ENCODE measurements at regions not wholly inside any gene's neighbourhood (a gene's known extent, or its start where the extent isn't known, plus 50 kb on each side); places are given as distances from the start of the nearest gene placed in this dataset.

DNA sequence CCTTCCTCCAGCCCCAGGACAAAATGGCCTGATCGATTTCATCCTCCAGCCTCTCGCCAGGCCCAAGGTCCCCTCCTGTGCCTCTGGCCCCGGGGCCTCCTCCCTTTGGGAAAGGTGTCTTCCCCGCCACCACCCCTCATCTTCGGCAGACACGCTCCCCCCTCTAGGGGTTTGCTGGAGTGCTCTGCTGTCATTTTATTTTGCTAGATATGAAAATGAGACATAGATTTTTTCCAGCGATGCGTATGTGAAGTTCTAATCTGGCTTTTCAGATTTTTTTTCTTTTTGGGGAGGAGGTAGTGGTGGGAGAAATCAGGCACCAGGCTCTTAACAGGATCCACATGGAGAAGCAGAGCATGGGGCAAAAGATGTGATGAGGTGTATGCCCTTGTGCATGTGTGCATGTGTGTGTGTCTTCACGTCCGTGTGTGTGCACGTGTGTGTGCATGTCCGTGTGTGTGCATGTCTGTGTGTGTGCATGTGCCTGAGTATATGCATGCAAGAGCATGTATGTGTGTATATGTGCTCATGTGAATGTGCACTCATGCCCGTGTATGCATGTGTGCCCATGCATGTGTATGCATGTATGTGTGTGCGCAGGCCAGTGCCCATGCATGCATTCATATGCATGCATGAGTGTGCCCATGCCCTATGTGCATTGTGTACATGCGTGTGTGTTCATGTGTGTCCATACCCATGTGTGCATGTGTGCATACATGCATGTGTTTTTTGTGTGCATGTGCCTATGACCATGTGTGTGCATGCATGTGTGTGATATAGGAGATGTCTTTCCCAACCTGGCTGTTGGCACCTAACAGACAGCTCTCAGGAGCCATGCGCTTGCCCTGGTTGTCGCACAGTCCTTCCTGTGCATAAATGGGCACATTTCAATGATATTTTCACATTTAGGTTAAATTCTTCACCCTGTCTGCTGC, 203.0 kb downstream of the RBM19 start:
- no peak overlapping the region for H2BK20ac ChIP-seq (ENCODE audit: low read depth, low read length, poor library complexity, severe bottlenecking)
- DNase-seq = no peak
- Mint-ChIP-seq H3K4me3 (no peak overlapping the region), H3K4me1 (peaks cover 13% of the 10 kb centered on the region in 2 experiments), H3K27ac (peak overlapping the region in 1 of 3 experiments; percentile 59; a peak in 1 of 7 replicates), H3K36me3 (ENCODE audit: insufficient read depth in 1 of 3, low read depth in 3 of 3) (no peaks in the 10 kb centered on the region; a peak in 1 of 7 replicates), H3K27me3 (ENCODE audit: low read depth) (peaks cover 18% of the 10 kb centered on the region), H3K9me3 (no peaks in the 10 kb centered on the region)
- H3K4ac ChIP-seq (ENCODE audit: low read depth, low read length) = no peak overlapping the region
- H3K27ac ChIP-seq (ENCODE audit: insufficient read length, low read depth, low read length) = no peak overlapping the region
- TF ChIP-seq, protein P1, sequence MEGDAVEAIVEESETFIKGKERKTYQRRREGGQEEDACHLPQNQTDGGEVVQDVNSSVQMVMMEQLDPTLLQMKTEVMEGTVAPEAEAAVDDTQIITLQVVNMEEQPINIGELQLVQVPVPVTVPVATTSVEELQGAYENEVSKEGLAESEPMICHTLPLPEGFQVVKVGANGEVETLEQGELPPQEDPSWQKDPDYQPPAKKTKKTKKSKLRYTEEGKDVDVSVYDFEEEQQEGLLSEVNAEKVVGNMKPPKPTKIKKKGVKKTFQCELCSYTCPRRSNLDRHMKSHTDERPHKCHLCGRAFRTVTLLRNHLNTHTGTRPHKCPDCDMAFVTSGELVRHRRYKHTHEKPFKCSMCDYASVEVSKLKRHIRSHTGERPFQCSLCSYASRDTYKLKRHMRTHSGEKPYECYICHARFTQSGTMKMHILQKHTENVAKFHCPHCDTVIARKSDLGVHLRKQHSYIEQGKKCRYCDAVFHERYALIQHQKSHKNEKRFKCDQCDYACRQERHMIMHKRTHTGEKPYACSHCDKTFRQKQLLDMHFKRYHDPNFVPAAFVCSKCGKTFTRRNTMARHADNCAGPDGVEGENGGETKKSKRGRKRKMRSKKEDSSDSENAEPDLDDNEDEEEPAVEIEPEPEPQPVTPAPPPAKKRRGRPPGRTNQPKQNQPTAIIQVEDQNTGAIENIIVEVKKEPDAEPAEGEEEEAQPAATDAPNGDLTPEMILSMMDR (conservative IDR thresholded peaks at IDR 0.05) = no peak
- H4K20me1 ChIP-seq (ENCODE audit: control insufficient read depth, insufficient read depth, insufficient read length) = no peaks in the 10 kb centered on the region
- no peak overlapping the region for H4K5ac ChIP-seq (ENCODE audit: insufficient read length, low read depth, low read length)
- no peaks in the 10 kb centered on the region for H3K4me1 ChIP-seq (ENCODE audit: insufficient read depth, low read length)
- H2BK15ac ChIP-seq (ENCODE audit: low read depth, low read length) = no peak overlapping the region
- H2AK5ac ChIP-seq (ENCODE audit: insufficient read length, low read length) = no peak overlapping the region
- H3T11ph ChIP-seq (ENCODE audit: low read length) = no peak overlapping the region
- H3K9ac ChIP-seq (ENCODE audit: extremely low read depth, insufficient read length, low read length) = no peak overlapping the region
- H2BK120ac ChIP-seq (ENCODE audit: low read depth, low read length, poor library complexity, severe bottlenecking) = no peak overlapping the region
- H4K8ac ChIP-seq (replicated peaks; ENCODE audit: insufficient read length, low read depth, low read length) = no peak overlapping the region
- H3K56ac ChIP-seq (ENCODE audit: insufficient read length, low read depth, low read length) = no peak overlapping the region
- no peaks in the 10 kb centered on the region for H3K79me2 ChIP-seq (ENCODE audit: insufficient read depth, low read length)
- H3K79me1 ChIP-seq (ENCODE audit: insufficient read depth, low read depth, low read length, poor library complexity, severe bottlenecking) = no peaks in the 10 kb centered on the region
- no peaks in the 10 kb centered on the region for H3K9me3 ChIP-seq (ENCODE audit: control insufficient read depth, low read depth, low read length)
- H2AFZ ChIP-seq (ENCODE audit: low read length) = no peak overlapping the region
- H3K14ac ChIP-seq (ENCODE audit: insufficient read depth, low read length) = no peak overlapping the region
- no peak overlapping the region for H3K18ac ChIP-seq (ENCODE audit: insufficient read length, low read depth, low read length)
- WGBS (ENCODE audit: extremely low coverage, insufficient read length, low lambda C conversion rate) = no CpG with 5 or more reads among the region's 17 CpGs
- H3K27me3 ChIP-seq (ENCODE audit: insufficient read depth, low read length) = no peaks in the 10 kb centered on the region
- H2BK5ac ChIP-seq (ENCODE audit: insufficient read length, low read length) = no peak overlapping the region
- H3K4me2 ChIP-seq (ENCODE audit: insufficient read depth, insufficient read length, low read length) = no peak overlapping the region
- no peak overlapping the region for H3K23ac ChIP-seq (ENCODE audit: insufficient read length, low read depth, low read length)
- H4K91ac ChIP-seq (ENCODE audit: insufficient read length, low read depth, low read length) = no peak overlapping the region
- H2BK12ac ChIP-seq (ENCODE audit: insufficient read length, low read depth, low read length) = no peak overlapping the region
- no peaks in the 10 kb centered on the region for H3K23me2 ChIP-seq (ENCODE audit: insufficient read length, low read depth, low read length, poor library complexity, severe bottlenecking)

Data from H9 (cell line).